ENCODE measurements at regions not wholly inside any gene's neighbourhood (a gene's known extent, or its start where the extent isn't known, plus 50 kb on each side); places are given as distances from the start of the nearest gene placed in this dataset.
"Not testable (repeated sequence)": the region's sequence is repeated elsewhere in the genome, so short reads cannot be mapped to it uniquely, and the experiment has no call there.

- H3K9me3 Mint-ChIP-seq (ENCODE audit: low read depth) = no peaks in the 10 kb centered on the region
- intact Hi-C loops (cut with DNase I, micrococcal nuclease) = no loop called here
- DNase-seq = no peak
- no peak overlapping the region for H3K27ac Mint-ChIP-seq
- H3K36me3 Mint-ChIP-seq (ENCODE audit: low read depth) = no peaks in the 10 kb centered on the region
- H3K27me3 Mint-ChIP-seq = no peaks in the 10 kb centered on the region
- ChIA-PET POLR2A (no interaction called here), CTCF (no interaction called here)
- no peak for ATAC-seq
- H3K4me1 Mint-ChIP-seq = no peaks in the 10 kb centered on the region
- no peak overlapping the region for H3K4me3 Mint-ChIP-seq
Observed at GRCh38 chr2:198587741-198588140, 783.3 kb downstream of the PLCL1 start.

DNA sequence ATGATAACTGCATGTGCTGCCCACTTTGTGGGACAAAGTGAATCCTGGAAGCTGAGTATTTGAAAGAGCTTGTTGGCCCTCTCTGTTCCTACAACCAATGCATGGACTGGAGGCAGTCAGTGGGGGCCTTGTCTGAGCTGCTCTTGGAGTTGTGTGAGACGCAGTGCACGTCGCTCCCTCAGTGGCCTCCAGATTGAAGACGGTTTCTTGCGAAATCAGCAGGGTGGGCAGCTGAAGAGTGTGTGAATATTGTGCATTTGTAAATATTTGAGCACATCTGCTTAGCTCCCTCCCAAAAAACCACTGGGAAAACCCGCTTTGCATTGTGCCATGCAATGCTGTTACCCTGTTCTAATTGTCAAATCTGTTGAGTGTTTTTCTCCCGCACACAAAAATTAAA, 782.8 kb downstream of the PLCL1 start:
- ATAC-seq (no peak), DNase-seq (no peak)
- no peak overlapping the region for H3K27ac Mint-ChIP-seq
- H3K4me1 Mint-ChIP-seq = no peaks in the 10 kb centered on the region
- no peaks in the 10 kb centered on the region for H3K36me3 Mint-ChIP-seq (ENCODE audit: low read depth)
- no peak overlapping the region for H3K4me3 Mint-ChIP-seq
- intact Hi-C loops (cut with DNase I, micrococcal nuclease) = no loop called here
- CTCF ChIA-PET = no interaction called here
- H3K27me3 Mint-ChIP-seq = no peaks in the 10 kb centered on the region
- H3K9me3 Mint-ChIP-seq (ENCODE audit: low read depth) = no peaks in the 10 kb centered on the region
- POLR2A ChIA-PET = no interaction called here

DNA sequence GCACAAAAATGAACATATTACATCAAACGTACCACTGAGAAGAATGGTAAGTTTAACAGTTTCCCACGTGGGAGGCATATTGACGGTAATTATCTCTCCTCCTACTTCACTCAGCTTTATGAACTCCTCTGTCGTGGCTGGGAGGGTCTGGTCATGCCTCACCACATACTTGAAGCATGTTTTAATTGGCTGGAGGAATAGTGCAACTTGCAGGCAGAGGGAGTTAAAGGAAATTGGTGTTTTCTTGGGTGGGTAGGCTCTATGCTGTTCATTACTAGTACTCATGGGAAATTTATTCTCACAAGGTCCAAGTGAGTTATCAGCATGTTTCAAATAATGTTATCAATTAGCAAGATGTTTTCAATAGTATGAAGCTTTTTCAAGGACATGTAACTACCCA, 767.0 kb downstream of the PLCL1 start:
- intact Hi-C loops (cut with DNase I, micrococcal nuclease) = no loop called here
- Mint-ChIP-seq H3K36me3 (ENCODE audit: low read depth) (no peaks in the 10 kb centered on the region), H3K4me3 (no peak overlapping the region)

DNA sequence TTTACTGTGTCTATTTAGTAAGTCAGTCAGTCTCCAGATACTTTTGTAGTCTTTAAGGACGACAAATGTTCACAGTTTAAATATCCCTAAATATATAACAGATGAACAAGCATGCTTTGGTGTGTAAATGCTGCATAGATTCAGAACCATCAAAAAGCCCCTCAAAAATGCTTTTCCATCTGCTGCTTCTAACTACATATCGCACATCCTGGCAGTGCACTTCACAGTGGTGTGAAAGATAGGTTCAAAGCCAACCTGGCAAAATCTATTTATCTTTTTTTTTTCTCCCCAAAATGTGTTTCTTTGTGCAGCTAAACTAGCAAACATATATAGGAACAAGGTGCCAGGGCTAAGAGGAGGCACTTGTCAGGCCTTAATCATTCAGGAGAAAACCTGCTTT, 753.8 kb downstream of the PLCL1 start:
- H3K4me3 Mint-ChIP-seq = no peak overlapping the region
- H3K27ac Mint-ChIP-seq = no peak overlapping the region
- H3K27me3 Mint-ChIP-seq = no peaks in the 10 kb centered on the region
- ChIA-PET POLR2A (no interaction called here), CTCF (no interaction called here)
- ATAC-seq (no peak), DNase-seq (no peak)
- H3K4me1 Mint-ChIP-seq = no peaks in the 10 kb centered on the region
- H3K36me3 Mint-ChIP-seq (ENCODE audit: low read depth) = no peaks in the 10 kb centered on the region
- intact Hi-C loops (cut with DNase I, micrococcal nuclease) = no loop called here
- H3K9me3 Mint-ChIP-seq (ENCODE audit: low read depth) = peaks cover 17% of the 10 kb centered on the region

More for the DNA sequence above, 767.0 kb downstream of the PLCL1 start:
- no peak for DNase-seq
- ChIA-PET CTCF (no interaction called here), POLR2A (no interaction called here)
- H3K27ac Mint-ChIP-seq = no peak overlapping the region
- no peaks in the 10 kb centered on the region for H3K27me3 Mint-ChIP-seq
- no peaks in the 10 kb centered on the region for H3K4me1 Mint-ChIP-seq
- H3K9me3 Mint-ChIP-seq (ENCODE audit: low read depth) = peaks cover 7% of the 10 kb centered on the region
- ATAC-seq = no peak

- no peak overlapping the region for H3K27ac Mint-ChIP-seq
- no peak overlapping the region for H3K4me3 Mint-ChIP-seq
- intact Hi-C loops (cut with DNase I, micrococcal nuclease) = no loop called here
- DNase-seq (no peak), ATAC-seq (no peak)
- no peaks in the 10 kb centered on the region for H3K4me1 Mint-ChIP-seq
- H3K9me3 Mint-ChIP-seq (ENCODE audit: low read depth) = no peaks in the 10 kb centered on the region
- ChIA-PET CTCF (no interaction called here), POLR2A (no interaction called here)
- H3K27me3 Mint-ChIP-seq = peaks cover 2% of the 10 kb centered on the region
- H3K36me3 Mint-ChIP-seq (ENCODE audit: low read depth) = no peaks in the 10 kb centered on the region
Observed at GRCh38 chr2:198546122-198546521, 741.7 kb downstream of the PLCL1 start.

DNA sequence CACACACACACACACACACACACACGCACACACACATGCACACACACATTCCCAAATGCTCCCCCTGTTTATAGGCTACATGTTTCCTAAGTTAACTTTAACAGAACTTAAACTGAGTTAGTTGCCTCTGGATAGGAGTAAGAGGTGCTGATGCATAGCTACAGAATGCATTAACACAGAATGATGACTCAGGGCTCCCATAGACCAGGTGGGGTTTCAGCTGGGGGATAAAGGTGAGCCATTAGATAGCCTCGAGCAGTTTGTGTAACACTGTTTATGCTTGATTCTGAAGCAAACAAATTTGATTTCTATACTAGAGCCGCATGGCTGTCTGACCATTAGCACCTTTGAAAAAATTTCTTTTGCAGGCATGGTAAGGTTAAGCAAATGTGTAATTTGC, 741.0 kb downstream of the PLCL1 start:
- Mint-ChIP-seq H3K27me3 (peaks cover 3% of the 10 kb centered on the region), H3K9me3 (ENCODE audit: low read depth) (no peaks in the 10 kb centered on the region)
- intact Hi-C loops (cut with DNase I, micrococcal nuclease) = no loop called here

DNA sequence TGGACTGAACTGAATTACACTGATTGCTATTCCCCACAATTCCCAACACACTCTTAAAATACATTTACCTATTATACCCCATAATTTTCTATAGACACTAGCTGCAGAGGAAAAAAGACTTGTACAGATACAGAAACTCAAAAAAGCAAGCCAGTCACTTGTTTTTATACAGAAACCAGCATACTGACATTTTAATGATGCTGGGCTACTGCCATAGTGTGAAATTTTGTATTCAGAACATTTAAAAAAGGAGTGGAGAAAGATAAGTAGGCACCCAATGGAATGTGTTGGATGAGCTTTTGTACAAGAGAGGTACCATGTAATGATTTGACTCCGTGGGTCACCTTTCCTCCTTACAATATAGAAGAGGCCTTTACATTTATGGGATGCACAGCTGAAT, 740.1 kb downstream of the PLCL1 start:
- Mint-ChIP-seq H3K4me1 (no peaks in the 10 kb centered on the region), H3K27me3 (peaks cover 3% of the 10 kb centered on the region), H3K9me3 (ENCODE audit: low read depth) (no peaks in the 10 kb centered on the region), H3K4me3 (no peak overlapping the region), H3K36me3 (ENCODE audit: low read depth) (no peaks in the 10 kb centered on the region), H3K27ac (no peak overlapping the region)
- intact Hi-C loops (cut with DNase I, micrococcal nuclease) = no loop called here
- no peak for DNase-seq
- ChIA-PET POLR2A (no interaction called here), CTCF (interaction anchor here (1.5 kb wide), 1 partner anchor 22 kb away, joined by 3 read pairs; no protein-coding TSS in a partner anchor)
- no peak for ATAC-seq

More for the DNA sequence above, 741.0 kb downstream of the PLCL1 start:
- ChIA-PET POLR2A (no interaction called here), CTCF (no interaction called here)
- Mint-ChIP-seq H3K4me1 (no peaks in the 10 kb centered on the region), H3K36me3 (ENCODE audit: low read depth) (no peaks in the 10 kb centered on the region), H3K4me3 (no peak overlapping the region), H3K27ac (no peak overlapping the region)
- no peak for ATAC-seq
- DNase-seq = no peak

DNA sequence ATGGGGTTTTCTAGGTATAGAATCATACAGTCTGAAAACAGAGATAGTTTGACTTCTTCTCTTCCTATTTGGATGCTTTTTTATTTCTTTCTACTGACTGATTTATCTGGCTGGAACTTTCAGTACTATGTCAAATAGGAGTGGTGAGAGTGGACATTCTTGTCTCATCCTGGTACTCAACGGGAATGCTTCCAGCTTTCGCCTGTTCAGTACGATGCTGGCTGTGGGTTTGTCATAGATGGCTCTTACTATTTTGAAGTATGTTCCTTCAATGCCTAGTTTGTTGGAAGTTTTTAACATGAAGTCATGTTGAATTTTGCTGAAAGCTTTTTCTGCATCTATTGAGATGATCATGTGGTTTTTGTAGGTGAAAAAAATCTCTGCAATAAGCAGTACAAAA, 730.4 kb downstream of the PLCL1 start:
- intact Hi-C loops (cut with DNase I, micrococcal nuclease) = no loop called here
- ChIA-PET POLR2A (no interaction called here), CTCF (no interaction called here)
- ATAC-seq (no peak), DNase-seq (no peak)
- H3K27ac Mint-ChIP-seq = no peak overlapping the region
- no peaks in the 10 kb centered on the region for H3K36me3 Mint-ChIP-seq (ENCODE audit: low read depth)
- H3K4me3 Mint-ChIP-seq = no peak overlapping the region
- no peaks in the 10 kb centered on the region for H3K4me1 Mint-ChIP-seq
- no peaks in the 10 kb centered on the region for H3K9me3 Mint-ChIP-seq (ENCODE audit: low read depth)
- no peaks in the 10 kb centered on the region for H3K27me3 Mint-ChIP-seq

DNA sequence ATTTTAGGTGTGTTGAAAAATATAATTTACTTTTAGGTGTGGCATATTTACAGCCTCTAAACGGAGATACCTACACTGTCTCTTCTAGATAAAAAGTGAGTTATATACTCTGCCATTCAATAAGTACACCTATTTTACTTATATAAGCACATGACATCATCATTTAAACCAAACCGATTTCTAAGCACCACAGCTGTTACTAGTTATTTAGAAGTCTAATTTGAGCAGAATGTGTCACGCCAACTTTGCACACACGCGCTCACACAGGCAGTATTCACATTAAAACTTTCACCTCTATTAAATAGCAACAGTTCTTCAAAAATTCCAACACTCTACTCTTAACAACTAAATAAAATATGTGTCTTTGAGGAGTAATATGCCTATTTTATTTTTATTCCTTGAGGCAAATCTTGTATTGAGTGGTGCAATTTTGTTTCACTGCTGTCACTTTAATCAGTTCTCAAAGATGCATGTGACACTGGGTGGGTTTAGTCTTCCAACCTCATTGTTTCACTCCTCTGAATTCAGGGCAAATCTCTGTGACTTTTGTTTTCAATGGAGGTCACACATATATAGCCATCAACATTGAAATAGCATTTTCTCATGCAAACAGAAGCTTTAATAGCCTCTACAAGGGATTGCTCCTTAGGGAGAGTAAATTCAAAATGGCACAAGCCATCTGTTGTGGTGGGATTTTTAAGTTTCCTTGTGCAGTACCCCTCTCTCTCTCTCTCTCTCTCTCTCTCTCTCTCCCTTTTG, 721.0 kb downstream of the PLCL1 start:
- ChIA-PET CTCF (no interaction called here), POLR2A (no interaction called here)
- no peak for DNase-seq
- no peaks in the 10 kb centered on the region for H3K4me1 Mint-ChIP-seq
- H3K36me3 Mint-ChIP-seq (ENCODE audit: low read depth) = no peaks in the 10 kb centered on the region
- no peak for ATAC-seq
- intact Hi-C loops (cut with DNase I, micrococcal nuclease) = no loop called here
- H3K9me3 Mint-ChIP-seq (ENCODE audit: low read depth) = peaks cover 3% of the 10 kb centered on the region
- no peak overlapping the region for H3K4me3 Mint-ChIP-seq
- peaks cover 2% of the 10 kb centered on the region for H3K27me3 Mint-ChIP-seq
- no peak overlapping the region for H3K27ac Mint-ChIP-seq

DNA sequence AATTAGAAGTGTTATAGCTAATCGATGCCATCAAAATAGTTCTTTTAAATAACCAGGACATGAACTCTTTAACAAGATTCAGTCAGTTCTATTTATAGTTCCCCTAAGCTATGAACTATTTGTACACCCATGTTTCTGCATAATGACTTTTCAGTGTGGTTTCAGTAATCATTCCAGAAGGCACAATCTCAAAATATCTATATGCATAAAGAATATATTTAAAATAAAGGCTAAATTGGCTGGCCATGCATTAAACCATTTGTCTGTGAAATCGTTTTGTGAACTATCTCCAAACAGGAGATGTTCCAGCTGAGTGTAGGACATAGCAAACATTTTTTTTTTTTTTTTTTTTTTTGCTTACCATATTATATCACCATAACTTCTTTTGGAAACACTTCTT, 719.3 kb downstream of the PLCL1 start:
- no peak overlapping the region for H3K4me3 Mint-ChIP-seq
- POLR2A ChIA-PET = no interaction called here
- peaks cover 3% of the 10 kb centered on the region for H3K9me3 Mint-ChIP-seq (ENCODE audit: low read depth)
- no peaks in the 10 kb centered on the region for H3K36me3 Mint-ChIP-seq (ENCODE audit: low read depth)
- CTCF ChIA-PET = no interaction called here
- no peak for ATAC-seq
- H3K4me1 Mint-ChIP-seq = no peaks in the 10 kb centered on the region
- H3K27ac Mint-ChIP-seq = no peak overlapping the region
- no peak for DNase-seq
- H3K27me3 Mint-ChIP-seq = peaks cover 2% of the 10 kb centered on the region
- intact Hi-C loops (cut with DNase I, micrococcal nuclease) = no loop called here

DNA sequence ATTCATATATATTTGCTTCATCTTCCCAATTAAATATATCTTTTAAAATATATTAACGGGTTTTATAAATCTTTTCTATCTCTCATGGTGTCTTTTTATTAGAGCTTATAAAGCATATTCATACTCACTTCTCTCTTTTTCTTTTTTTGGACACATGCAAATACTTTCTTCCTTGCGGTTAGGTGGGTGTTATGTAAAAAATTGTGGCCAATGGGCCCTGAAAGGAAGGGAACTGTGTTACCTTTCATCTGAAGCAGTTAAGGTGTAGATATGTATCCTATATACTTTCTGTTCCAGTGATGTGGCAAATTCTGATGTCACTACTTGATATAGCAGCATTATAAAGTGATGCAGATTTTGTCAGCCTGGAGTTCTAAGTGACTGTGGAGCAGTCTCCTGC, 714.5 kb downstream of the PLCL1 start:
- DNase-seq (no peak), ATAC-seq (no peak)
- Mint-ChIP-seq H3K4me3 (no peak overlapping the region), H3K27ac (no peak overlapping the region), H3K4me1 (no peaks in the 10 kb centered on the region), H3K9me3 (ENCODE audit: low read depth) (peaks cover 2% of the 10 kb centered on the region), H3K27me3 (peaks cover 2% of the 10 kb centered on the region), H3K36me3 (ENCODE audit: low read depth) (no peaks in the 10 kb centered on the region)
- intact Hi-C loops (cut with DNase I, micrococcal nuclease) = no loop called here
- POLR2A ChIA-PET = no interaction called here
- CTCF ChIA-PET = no interaction called here

DNA sequence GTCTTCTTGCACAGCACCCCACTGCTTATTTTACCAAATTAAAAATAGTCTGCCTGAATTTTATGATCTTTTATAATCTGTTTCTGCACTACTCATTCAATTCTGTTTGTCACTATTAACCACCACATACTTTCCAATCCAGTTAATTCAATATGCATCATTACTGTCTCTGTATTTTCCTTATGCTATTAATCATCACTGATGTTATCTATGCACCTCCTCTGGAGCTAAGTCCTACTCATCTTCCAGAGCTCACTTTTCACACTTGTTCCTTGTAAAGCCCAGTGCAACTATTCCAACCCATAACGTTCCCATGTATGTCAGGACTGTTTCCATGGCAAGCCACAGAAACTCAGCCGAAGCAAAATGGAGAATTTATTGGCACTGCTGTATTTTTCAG, 713.6 kb downstream of the PLCL1 start:
- intact Hi-C loops (cut with DNase I, micrococcal nuclease) = no loop called here
- Mint-ChIP-seq H3K27ac (no peak overlapping the region), H3K36me3 (ENCODE audit: low read depth) (no peaks in the 10 kb centered on the region)

DNA sequence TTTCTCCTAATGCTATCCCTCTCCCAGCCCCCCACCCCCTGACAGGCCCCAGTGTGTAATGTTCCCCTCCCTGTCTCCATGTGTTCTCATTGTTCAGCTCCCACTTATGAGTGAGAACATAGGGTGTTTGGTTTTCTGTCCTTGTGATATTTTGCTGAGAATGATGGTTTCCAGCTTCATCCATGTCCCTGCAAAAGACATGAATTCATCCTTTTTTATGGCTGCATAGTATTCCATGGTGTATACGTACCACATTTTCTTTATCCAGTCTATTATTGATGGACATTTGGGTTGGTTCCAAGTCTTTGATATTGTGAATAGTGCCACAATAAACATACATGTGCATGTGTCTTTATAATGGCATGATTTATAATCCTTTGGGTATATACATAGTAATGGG, 704.2 kb downstream of the PLCL1 start:
- DNase-seq; H3K4me1 Mint-ChIP-seq; H3K27ac Mint-ChIP-seq; H3K9me3 Mint-ChIP-seq (ENCODE audit: low read depth); CTCF ChIA-PET; H3K27me3 Mint-ChIP-seq; POLR2A ChIA-PET; H3K4me3 Mint-ChIP-seq; intact Hi-C loops (cut with DNase I, micrococcal nuclease); ATAC-seq; H3K36me3 Mint-ChIP-seq (ENCODE audit: low read depth): not testable (repeated sequence)

More for the DNA sequence above, 713.6 kb downstream of the PLCL1 start:
- CTCF ChIA-PET = no interaction called here
- no peaks in the 10 kb centered on the region for H3K4me1 Mint-ChIP-seq
- peaks cover 2% of the 10 kb centered on the region for H3K27me3 Mint-ChIP-seq
- DNase-seq = no peak
- peaks cover 2% of the 10 kb centered on the region for H3K9me3 Mint-ChIP-seq (ENCODE audit: low read depth)
- POLR2A ChIA-PET = no interaction called here
- ATAC-seq = no peak
- H3K4me3 Mint-ChIP-seq = no peak overlapping the region

Measured in activated CD4-positive, alpha-beta T cell treated with anti-CD3 and anti-CD28 coated beads for 36 hours (primary cell).